Right lobe of liver (tissue), 4 donors: ENCODE measurements at regions not wholly inside any gene's neighbourhood (a gene's known extent, or its start where the extent isn't known, plus 50 kb on each side); places are given as distances from the start of the nearest gene placed in this dataset.

Source experiments
- POLR2A ChIP-seq: fragments of 450-650 bp; IDR thresholded peaks from one replicate; pipeline ENCODE4 v1.6.1; 2017; ENCODE audit warnings: antibody characterized with exemption, mild to moderate bottlenecking
- TF ChIP-seq, protein P1 (sequence below), 4 donors: fragments of 200-600 bp in 3 of 4; fragments of 450-650 bp in 1 of 4; IDR thresholded peaks; one replicate each; pipeline versions ENCODE4 v1.5.1 to v1.8.0; 2016 to 2022; ENCODE audit warnings: antibody characterized with exemption in 4 of 4, mild to moderate bottlenecking in 2 of 4
- donor health status: DM: no; HTN: no; CAD: no.
- donor health status: DM: no; HTN: no; CAD: no.
- donor health status: DM: no; HTN: yes; CAD: no.

DNA sequence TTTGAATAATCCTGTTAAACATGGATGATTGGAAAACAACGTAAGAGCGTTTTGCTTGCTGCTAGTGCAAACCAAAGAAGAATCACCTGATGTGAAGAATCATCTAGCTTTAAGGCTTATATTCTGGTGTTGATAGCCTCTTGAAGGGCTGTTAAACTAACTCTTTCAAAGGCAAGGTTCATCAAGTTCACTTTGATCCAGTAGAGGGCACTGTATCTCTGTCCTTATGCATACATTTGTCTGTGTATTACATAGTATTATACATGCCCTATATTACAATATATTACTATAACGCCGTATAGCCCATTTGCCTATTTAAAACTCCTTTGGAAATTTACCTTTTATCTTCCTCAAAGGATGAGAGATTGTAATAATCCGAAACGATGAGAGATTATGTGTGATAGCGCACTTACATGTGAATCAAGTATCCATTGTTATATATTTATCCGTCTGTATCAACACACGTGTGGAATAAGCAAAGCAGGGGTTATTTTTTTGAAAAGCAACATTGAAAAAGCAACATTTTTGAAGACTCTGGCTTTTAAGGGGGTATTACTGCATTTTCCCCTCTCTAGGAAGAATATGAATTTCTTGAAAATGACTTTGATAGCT, 50.8 kb upstream of the NRN1 start:
- TF ChIP-seq, protein P1, sequence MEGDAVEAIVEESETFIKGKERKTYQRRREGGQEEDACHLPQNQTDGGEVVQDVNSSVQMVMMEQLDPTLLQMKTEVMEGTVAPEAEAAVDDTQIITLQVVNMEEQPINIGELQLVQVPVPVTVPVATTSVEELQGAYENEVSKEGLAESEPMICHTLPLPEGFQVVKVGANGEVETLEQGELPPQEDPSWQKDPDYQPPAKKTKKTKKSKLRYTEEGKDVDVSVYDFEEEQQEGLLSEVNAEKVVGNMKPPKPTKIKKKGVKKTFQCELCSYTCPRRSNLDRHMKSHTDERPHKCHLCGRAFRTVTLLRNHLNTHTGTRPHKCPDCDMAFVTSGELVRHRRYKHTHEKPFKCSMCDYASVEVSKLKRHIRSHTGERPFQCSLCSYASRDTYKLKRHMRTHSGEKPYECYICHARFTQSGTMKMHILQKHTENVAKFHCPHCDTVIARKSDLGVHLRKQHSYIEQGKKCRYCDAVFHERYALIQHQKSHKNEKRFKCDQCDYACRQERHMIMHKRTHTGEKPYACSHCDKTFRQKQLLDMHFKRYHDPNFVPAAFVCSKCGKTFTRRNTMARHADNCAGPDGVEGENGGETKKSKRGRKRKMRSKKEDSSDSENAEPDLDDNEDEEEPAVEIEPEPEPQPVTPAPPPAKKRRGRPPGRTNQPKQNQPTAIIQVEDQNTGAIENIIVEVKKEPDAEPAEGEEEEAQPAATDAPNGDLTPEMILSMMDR (IDR thresholded peaks at IDR 0.05), result peak; percentile 60 to 73 (median 70)
- TF ChIP-seq POLR2A, result no peak
